Hepatocyte (in vitro differentiated cells): ENCODE measurements at regions not wholly inside any gene's neighbourhood (a gene's known extent, or its start where the extent isn't known, plus 50 kb on each side); places are given as distances from the start of the nearest gene placed in this dataset.

Source experiments
- CTCF ChIP-seq: fragments of 200-600 bp; sonication (generic); IDR thresholded peaks from 2 replicates; pipeline ENCODE4 v1.5.1; 2016; ENCODE audit warnings: antibody characterized with exemption, mild to moderate bottlenecking; ENCODE audit not compliant: poor library complexity
- EZH2 ChIP-seq: fragments of 200-600 bp; sonication (generic); IDR thresholded peaks from 2 replicates; pipeline ENCODE4 v1.6.1; 2016; ENCODE audit warnings: antibody characterized with exemption, mild to moderate bottlenecking, borderline replicate concordance
- EZH2phosphoT487 ChIP-seq: fragments of 200-600 bp; sonication (generic); IDR thresholded peaks from one replicate; pipeline ENCODE4 v1.6.1; 2018; ENCODE audit warnings: antibody characterized with exemption, mild to moderate bottlenecking, low read depth, moderate library complexity; ENCODE audit not compliant: unreplicated experiment, severe bottlenecking

- TF ChIP-seq CTCF (no peak), EZH2phosphoT487 (no peak), EZH2 (no peak)
Measured at GRCh38 chr6:21431526-21431925, 162.0 kb upstream of the SOX4 start.
